Stimulated activated CD4-positive, alpha-beta T cell treated with anti-CD3 and anti-CD28 coated beads, Interleukin-4, amount 100 ng/mL, for 1 hour (primary cell): ENCODE measurements at regions not wholly inside any gene's neighbourhood (a gene's known extent, or its start where the extent isn't known, plus 50 kb on each side); places are given as distances from the start of the nearest gene placed in this dataset.

Experiments
- DNase-seq: peaks from one replicate; pipeline ENCODE4 v3.0.0-alpha.2; 2020

DNA sequence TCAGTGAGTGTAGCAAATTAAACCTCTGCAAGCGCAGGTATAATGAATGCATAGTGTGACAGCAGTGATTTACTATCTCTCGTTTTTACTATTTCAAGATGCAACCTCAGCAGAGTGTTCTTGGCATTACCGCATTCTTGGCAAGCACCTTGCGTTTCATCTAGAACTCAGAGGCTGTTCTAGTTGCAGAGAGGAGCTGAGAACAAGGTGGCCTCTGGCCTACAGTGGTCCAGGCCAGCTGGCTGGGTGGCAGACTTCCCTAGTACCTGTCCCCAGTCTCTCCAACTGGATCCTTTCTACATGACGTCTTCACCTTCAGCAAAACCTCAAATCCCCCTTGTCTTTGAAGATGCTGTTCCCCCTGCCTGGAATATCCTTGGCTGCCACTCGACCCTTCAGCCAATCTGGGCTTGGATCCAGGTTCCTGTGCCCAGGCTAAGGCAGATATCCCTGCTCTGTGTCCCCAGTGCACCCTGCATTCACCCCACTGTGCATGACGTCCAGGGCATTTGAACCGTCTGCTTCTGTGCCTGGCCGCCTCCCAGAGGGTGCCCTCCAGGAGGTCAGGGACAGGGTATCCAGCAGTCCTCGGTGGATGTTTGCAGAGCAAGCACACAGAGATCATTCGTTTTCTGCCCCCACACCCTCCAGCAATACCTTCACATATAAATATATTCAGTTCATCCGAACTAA lies 120.4 kb upstream of the CPEB4 start:
- DNase-seq: no peak

DNA sequence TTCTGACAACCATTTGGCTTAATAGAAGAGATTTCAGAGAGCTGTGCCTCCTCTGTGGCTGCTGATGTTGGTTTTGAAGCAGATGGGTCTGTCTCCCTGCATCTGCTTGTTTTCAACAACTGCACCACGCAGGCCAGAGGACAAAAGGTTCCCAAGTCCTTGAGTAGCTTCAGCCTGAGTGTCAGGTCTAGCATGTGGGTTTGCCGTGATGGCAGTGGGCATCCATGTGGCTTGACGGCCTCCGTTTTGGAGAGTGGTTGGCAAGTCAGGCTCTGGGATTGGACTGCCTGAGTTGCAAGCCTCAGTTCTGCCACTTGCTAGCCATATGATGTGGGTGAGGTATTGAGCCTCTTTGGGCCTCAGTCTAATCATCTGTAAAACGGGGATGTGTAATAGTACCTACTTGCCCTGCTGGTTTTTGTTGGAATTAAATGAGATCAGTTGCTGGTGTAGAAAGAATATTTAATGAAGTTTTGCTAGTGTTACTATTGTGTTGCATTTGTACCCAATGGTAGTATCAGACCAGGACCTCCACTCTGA lies 119.8 kb upstream of the CPEB4 start:
- DNase-seq: no peak

DNA sequence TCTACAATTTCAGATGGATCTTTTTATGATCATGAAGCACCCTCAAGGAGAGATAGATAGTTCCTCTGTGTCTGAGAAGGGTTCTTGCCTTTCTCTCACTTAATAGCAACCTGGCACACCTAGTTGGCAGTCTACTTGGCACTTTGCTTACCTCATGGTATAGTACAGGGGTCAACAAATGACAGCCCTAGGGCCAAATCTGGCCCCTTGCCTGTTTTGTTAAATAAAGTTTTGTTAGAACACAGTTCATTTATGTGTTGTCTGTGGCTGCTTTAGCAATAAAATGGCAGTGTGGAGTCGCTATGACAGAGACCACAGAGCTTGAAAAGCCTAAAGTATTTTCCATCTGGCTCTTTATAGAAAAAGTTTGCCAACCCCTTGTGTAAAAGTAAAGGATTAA lies 119.3 kb upstream of the CPEB4 start:
- DNase-seq: no peak

DNA sequence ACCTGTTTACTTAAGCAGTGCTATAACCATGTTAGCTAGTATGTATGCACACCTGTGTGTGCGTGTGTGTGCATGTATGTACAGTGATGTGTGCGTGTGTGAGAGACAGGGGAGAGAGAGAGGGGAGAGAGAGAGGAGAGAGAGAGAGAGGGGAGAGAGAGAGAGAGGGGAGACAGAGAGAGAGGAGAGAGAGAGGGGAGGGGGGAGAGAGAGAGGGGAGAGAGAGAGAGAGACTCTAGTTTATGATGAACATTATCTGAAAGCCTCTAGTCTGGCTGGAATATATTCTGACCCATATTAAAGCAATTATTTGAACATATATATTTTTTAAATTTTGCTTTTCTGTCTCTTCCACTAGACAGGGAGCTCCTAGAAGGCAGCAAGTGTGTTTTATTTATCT lies 117.5 kb upstream of the CPEB4 start:
- no peak for DNase-seq

DNA sequence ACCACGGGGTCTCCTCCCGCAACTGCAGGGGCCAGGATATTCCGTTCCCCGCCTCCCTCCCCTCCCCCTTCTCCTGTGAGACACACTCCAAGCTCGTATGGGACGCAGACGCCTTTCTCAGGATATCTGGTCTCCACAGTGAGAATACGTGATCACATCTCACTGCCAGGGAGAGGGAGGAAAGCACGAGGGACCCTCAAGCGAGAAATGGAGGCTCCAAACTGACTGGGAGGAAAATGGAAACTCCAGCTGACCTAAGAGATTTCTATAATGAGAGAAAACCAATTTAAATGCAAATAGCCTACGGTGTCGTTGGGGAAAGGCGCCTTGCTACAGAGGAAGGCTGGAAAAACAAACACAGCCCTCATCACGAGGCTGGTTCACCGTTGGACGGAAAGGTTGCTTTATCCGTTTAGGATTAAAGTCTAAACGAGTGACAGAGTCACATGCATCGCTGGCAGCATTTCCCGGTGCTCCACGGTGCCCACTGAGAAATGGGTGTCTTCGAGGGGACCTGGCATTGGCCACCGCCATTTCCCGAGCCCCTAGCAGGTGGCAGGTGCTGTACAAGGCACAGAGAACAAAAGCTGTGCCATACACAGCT lies 116.9 kb upstream of the CPEB4 start:
- no peak for DNase-seq

DNA sequence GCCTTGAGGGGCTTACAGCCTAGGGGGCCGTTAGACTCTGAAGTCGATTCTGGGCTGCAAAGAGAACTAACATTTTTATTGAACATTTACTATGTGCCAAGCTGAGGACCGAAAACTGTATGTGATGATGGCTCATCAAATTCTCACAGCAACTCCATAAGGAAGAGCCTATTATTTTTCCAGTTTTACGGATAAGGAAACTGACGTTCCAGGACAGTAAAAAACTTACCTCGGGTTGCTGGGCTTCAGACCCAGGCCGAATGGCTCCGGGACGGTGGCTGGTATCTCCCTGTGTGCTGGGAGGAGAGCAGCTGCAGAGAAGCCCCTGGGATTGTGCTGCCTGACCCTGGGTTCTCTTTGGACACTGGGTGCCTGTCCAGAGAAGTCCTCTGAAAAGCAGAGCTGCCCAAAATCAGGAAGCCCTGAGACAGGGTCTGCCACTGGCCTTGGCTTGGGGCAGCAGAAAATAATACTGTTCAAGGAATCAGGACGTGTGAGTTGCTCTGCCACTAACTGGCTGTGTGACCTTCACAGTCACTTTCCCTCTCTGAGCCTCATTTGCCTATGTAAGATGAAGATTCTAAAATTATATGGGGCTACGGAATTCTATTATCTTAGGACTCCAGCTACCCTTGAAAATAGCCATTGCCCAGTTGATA lies 116.3 kb upstream of the CPEB4 start:
- DNase-seq: no peak

DNA sequence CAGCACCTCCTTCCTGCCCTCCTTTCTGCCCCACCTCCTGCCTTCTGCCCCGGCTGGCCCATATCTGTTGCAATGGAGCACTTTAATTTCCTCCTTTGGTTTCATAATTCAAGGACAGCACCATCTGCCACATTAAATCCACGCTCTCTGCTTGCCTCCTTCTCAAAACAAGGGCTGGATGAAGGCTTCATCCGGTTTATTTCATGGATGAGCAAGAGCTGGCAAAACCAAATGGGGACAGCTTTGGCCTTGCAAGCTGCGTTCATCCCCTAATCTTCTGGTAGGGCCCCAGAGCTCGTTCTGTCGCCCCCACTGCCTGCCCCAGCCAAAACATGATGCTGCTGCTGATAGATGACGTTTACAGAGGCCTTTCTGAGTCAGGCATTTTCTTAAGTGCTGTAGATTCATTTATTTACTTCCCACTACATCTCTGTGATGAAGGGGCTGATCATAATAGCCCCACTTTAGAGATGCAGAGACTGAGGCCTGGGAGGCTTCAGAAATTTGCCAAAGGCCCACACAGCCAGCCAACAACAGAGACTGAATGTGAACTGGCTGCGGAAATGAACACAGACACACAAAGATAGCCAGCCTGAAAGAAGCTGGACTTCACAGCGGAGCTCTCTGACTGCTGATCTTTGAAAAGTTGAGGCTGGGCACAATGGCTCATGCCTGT lies 115.6 kb upstream of the CPEB4 start:
- DNase-seq: no peak

DNA sequence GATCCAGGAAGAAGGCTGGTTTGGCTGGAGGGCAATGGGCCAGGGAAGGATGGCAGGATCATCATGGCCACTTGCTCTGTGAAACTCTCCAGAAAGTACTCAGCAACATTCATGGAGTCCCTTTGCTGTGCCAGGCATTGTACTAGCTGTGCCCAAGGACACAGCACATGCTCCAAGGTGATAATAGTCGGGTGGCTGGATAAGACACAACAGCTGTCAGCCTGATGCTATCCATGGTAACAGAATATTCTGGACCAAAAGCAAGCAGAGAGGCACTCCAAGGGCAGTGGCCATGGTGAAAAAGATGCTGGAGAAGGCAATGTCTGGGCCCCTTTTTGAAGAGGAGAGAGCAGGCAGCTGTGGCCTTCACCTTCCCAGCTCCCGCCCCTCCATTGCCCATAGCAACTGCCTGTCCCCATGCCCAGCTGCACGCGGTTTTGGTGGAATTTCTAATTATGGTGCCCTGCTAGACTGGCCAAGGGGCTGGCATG lies 113.8 kb upstream of the CPEB4 start:
- DNase-seq: no peak

DNA sequence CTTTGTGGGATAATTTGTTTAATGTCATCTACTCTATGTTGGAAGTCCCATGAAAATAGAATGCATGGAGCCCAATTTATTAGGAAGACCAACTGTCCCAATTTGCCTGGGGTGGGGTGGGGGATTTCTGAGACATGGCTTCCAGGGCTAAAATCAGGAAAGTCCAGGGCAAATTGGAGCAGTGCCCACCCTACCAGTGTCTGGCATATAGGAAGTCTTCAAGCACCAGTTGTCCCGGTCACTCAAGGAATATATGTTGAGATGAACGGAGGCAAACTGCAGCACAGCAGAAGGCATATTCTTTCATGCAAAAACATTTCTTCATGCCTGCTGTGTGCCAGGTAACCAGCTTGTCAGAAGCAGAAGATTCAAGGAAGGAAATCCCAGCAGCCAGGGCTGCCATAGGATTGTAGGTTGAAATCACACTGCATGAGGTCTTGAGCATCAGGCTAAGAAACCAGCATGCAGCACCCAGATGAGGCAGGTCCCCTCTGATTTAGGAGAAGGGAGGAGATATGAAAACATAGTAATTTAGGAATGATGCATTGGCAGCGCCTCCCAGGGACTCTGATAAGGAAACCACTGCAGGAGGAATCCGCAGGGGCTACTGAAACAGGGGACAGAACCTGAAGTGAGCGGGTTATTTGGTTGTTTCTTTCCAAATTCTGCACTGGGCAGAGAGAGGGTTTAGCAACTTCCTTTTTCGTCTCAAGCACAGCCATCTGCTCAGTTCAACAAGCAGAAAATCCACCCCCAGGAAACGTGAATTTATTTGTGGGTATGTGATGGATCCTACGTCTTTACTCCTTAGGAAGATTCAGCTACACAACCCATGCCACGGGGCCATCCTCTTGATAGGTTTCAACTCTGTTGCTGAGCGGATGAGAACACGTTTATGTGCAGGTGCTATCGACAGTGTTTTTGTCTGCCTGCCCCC lies 112.6 kb upstream of the CPEB4 start:
- no peak for DNase-seq

DNA sequence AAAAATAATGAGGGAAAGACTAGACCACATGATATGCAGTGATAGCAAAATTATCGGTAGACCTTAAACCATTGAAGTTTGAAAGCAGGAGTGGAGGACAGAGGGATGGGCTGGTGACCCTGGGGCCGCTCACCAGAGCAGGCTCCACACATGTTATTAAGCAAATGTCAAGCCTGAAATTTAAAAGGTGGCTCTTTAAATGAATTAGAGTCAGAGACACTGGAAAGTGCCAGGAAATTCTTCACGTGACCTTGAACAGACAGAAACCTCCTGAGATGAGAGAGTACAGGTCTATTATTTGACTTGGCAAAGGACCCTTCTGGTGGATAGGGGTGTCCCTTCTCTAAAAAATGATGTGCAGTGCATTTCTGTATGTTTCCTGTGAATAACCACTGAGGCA lies 111.0 kb upstream of the CPEB4 start:
- DNase-seq: no peak

DNA sequence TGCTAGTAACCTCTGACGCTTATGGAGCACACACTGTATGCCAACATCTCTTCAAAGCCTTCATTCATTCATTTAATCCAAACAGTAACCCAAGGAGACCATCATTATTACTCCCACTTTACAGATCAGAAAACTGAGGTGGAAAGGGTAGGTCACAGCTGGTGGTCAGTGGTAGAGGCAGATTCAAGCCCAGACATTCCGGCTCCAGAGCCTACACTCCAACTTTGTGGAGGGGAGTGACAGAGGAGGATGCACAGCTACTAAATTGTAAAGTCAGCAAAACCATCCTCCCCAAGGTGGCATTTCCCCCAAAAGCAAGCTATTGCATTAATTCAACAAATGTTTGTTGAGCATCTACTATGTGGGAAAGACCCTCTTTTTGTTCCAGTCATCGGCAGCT lies 110.5 kb upstream of the CPEB4 start:
- no peak for DNase-seq

DNA sequence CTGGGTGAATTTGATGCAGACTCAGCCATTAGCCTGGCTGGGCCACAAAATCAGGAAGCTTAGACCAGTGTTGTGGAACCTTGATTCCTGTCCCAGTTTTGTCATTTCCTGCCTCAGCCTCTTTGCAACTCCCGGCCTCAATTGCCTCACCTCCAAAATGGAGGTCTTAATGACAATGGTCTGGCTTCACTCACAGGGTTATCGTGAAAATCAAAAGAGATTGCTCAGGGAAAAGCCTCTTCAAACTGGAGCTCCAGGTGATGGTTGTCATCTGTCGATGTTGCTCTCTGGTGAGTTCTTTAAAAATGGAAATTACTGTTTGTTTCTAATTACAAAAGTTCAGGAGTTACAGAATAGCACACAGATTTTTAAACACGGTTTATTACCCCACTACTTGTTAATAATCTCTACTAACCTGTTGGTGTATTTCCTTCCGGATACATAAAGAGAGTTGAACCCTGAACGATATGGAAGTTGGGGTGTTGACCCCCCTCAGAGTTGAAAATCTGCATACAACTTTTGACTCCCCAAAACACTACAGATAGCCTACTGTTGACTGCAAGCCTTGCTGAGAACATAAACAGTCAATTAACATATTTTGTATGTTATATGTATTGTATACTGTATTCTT lies 109.9 kb upstream of the CPEB4 start:
- DNase-seq: no peak

DNA sequence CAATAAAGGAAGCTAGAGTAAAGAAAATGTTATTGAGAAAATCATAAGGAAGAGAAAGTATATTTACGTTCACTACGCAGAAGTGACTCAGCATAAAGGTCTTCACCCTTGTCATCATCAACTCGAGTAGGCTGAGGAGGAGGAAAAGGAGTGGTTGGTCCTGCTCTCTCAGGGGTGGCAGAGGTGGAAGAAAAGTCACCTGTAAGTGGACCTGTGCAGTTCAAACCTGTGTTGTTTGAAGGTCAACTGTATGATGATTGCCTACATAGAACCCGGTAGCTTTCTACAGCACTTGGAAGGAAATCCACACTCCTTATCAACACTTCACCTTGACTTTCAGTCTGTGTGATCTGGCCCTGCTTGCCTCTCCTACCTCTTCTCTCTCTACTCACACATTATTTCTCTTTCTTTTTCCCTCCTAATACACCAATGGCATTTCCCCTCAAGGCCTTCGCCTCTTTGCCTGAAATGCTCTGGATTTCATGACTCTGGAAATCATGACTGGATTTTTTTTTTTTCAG lies 109.3 kb upstream of the CPEB4 start:
- no peak for DNase-seq

DNA sequence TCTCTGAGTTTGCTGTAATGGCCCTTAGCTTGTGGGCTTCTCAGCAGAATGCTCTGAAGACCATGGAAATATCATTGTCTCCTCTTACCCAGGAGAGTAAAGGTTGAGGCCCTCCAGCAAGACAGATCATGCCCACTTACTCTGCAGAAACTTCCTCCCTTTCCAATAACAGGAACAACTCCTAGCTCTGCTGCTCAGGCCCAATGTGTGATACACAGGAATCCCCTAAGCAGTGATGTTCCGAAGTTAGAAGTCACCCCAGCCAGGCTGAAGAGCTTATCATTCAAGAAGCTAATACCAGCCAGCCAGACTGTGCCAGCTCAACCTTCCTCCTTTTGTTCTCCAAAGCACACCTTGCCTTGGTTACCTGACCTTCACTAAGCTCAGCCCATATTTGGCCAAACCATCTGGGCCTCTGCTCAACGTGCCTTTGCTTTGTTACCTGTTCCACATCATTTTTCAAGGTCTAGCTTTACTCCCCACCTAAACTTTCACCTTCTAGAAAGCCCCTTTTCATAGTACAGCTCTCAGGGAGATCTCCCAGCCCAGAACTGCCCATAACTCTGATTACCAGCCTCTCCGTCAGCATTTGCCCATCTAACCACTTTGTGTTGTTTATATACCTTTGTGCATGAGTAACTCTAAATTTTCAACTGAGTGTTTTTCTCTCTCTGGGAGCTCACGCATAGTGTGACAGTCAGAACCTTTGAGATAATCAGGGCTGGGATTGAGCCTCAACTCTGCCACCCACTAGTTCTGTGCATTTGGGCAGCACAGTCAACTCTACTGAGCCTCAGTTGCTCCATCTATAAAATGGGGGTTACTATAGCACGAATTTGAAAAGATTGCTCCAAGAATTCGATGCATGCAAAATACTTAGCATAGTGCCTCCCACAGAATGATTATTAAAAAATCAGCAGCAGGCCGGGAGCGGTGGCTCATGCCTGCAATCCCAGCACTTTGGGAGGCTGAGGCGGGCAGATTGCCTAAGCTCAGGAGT lies 107.6 kb upstream of the CPEB4 start:
- DNase-seq: no peak

DNA sequence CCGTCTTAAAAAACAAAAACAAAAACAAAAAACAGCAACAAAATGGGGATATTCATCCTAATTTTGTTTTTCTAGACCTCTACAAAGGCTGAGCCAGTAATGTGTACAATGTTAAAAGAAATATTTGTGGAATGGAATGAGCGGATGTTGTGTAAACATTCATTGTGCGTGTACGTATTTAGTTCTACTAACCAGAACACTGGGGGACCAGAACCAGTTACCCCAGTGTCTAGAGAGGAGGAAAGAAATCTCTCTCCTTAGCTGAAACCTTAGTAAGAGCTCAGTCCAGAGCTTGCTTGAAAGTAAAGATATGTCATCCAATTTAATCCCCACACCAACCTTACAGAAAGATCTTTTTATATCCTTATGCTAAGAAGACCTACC lies 106.7 kb upstream of the CPEB4 start:
- no peak for DNase-seq

DNA sequence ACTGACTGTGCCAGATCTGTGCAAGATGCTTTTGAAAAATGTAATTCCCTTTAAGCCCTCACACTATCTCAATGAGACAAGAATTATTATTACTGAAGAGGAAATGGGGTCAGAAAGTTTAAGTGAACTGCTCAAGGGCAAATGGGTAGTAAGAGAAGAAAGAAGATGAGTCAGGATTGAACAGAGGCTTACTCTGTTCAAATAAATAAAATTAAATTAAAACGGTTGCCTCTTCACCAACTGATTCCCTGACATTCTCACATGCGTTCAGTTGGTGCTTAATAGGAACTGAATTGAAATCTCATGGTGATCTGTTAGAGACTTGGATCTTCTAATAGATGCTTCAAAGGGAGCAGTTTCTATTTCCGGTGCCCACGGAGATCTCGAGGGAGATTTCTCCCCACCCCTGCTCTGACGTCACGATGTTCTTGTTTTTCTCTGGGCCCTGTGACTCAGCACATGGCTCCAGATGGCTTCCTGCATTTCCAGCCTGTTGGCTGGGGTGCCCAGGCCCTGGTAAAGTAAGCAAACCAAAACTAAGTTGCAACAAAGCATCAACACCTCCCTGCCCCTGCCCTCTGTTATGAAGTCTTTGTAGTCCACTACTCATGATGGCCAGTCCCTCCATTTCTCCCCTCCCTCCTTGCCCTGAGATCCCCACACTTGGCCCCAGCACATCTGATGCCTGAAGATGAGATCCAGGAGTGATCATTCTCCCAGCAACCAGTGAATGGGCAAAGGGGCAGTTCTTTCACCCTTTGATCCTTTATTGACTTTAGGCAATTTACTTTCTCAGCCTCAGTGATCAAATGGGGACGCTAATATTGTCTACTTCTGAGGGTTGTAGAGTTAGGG lies 106.1 kb upstream of the CPEB4 start:
- DNase-seq: peak; percentile 54

DNA sequence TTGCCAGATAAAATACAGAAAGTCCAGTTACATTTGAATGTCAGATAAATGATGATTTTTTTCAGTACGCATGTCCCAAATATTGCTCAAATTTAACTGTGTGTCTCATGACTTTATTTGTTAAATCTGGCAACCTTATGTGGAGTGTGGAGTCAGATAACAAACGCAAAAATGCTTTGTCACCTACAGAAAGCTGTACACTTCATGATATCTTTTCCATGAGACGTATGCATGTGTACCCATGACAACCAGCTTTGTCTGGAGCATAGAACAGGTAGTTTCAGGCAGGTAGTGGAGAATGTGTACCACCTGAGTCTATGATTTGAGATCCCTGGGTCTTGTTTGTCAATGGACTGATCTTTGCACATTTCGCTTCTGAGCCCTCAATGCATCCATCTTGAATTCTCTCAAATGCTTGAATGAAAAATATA lies 105.5 kb upstream of the CPEB4 start:
- no peak for DNase-seq

DNA sequence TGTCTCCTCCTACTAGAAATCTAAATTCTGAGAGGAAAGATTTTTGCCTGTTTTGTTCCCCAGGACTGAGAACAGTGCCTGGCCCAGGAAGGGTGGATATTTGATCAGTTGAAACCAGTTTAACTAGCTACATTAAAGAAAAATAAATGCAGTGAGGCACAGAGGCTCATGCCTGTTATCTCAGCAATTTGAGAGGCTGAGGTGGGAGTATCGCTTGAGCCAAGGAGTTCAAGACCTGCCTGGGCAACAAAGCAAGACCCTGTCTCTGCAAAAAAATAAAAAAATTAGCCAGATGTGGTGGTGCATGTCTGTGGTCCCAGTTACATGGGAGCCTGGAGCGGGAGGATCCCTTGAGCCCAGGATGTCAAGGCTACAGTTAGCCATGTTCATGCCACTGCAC lies 104.8 kb upstream of the CPEB4 start:
- no peak for DNase-seq

DNA sequence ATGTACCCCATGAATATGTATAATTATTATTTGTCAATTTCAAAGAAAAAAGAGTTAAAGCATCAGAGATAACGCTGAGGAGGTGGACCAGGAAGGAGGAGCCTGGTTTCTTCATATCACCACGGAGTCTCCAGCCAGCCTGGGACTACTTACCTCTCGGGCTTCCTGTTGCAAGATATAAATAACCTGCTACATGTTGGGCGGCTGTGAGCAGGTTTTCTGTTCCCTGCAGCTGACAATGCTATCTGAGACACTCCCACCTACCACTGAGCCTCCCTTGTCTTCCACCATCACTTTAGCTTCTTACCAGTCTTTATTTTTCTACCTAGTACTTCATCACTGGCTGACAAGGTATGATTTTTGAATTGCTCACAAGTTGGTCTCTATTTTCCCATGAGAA lies 102.7 kb upstream of the CPEB4 start:
- DNase-seq: no peak
